NCI-H2196 (cell line): ENCODE measurements at regions not wholly inside any gene's neighbourhood (a gene's known extent, or its start where the extent isn't known, plus 50 kb on each side); places are given as distances from the start of the nearest gene placed in this dataset.

Source experiments
- DNase-seq: peaks from one replicate; lab custom pipeline; 2025; ENCODE audit not compliant: unreplicated experiment; lab: John Stamatoyannopoulos, UW

- no peak for DNase-seq
These were observed 73.5 kb upstream of the CCDC150 start for GRCh38 chr2:196565982-196566381.

DNA sequence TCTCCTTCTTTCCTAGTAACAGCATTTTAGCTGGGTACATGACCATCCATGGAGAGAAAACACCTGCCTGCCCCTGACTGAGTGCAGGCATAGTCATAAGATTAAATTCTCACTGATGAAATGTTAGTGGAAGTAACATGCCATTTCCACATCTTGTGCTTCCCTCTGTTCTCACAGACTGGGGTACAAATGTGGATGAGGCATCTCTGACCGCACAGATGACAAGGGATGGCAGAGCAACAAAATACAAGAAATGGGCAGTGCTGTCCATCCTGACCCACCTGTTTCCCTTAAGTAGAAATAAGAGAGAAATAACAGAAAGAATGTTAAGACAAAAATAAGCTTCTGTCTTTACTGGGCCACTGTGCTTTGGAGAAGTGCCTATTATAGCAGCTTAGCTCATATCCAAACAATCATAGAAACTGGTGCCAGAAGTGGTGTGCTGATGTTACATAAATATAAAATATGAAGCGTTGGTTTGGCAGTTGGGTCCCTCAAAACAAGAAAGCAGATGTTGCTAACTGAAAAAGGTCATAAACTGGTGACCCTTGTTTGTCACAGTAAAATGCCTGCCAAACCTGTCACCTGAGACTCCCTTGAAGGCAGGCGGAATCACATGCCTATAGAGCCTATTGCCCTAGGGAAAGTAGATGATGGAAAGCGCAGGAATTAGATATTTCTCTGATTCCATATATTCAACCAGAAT, 72.4 kb upstream of the CCDC150 start:
- DNase-seq: no peak

- DNase-seq: no peak
These were observed 71.0 kb upstream of the CCDC150 start for GRCh38 chr2:196568506-196568905.

- DNase-seq: no peak
These were observed 54.6 kb upstream of the CCDC150 start for GRCh38 chr2:196584903-196585302.

- DNase-seq: peak; percentile 8
These were observed 53.0 kb upstream of the CCDC150 start for GRCh38 chr2:196586511-196586991.

- DNase-seq: no peak
These were observed 52.5 kb upstream of the CCDC150 start for GRCh38 chr2:196587056-196587455.

- DNase-seq: no peak
These were observed 51.8 kb upstream of the CCDC150 start for GRCh38 chr2:196587739-196588138.

DNA sequence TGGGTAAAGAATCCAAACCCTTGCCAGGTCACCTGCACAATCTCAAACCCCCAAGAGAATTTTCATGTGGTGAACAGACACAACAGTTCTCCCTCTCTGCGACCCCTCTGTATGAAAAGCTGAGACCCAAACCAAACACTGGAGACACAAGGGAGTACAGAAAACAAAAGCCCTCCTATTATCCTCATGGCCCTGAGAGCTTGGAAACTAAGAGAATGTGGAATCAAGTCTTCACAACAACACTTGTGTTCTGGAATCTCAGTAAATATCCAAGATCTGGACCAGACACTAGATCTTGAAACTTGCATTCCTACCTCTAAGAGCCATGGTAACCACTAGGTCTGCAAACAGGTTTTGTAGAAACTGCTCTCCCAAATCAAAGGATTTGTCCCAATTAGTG, 50.1 kb upstream of the CCDC150 start:
- no peak for DNase-seq
